H9 (cell line): ENCODE measurements at regions not wholly inside any gene's neighbourhood (a gene's known extent, or its start where the extent isn't known, plus 50 kb on each side); places are given as distances from the start of the nearest gene placed in this dataset.

Source experiments
- DNase-seq: peaks from one replicate; pipeline ENCODE4 v3.0.0-alpha.2; 2017
- H2AFZ ChIP-seq: one replicate; pipeline ENCODE4 v1.6.1; 2013; ENCODE audit warnings: mild to moderate bottlenecking, low read length, control low read depth, moderate library complexity
- H2AK5ac ChIP-seq: 2 replicates; pipeline ENCODE4 v1.6.1; 2013; ENCODE audit warnings: low read length, control low read depth, mixed read lengths; ENCODE audit not compliant: insufficient read length
- H2BK120ac ChIP-seq: one replicate; pipeline ENCODE4 v1.6.1; 2013; ENCODE audit warnings: low read depth, mild to moderate bottlenecking, low read length, control low read depth, inconsistent platforms; ENCODE audit not compliant: poor library complexity, severe bottlenecking
- H2BK12ac ChIP-seq: 2 replicates; pipeline ENCODE4 v1.6.1; 2013; ENCODE audit warnings: low read length, control low read depth, mixed read lengths, low read depth; ENCODE audit not compliant: insufficient read length
- H2BK15ac ChIP-seq: 2 replicates; pipeline ENCODE4 v1.6.1; 2013; ENCODE audit warnings: low read depth, low read length, control low read depth
- H2BK20ac ChIP-seq: one replicate; pipeline ENCODE4 v1.6.1; 2013; ENCODE audit warnings: low read depth, mild to moderate bottlenecking, low read length, control low read depth, inconsistent platforms; ENCODE audit not compliant: poor library complexity, severe bottlenecking
- H2BK5ac ChIP-seq: 2 replicates; pipeline ENCODE4 v1.6.1; 2013; ENCODE audit warnings: low read length, control low read depth, mixed read lengths; ENCODE audit not compliant: insufficient read length
- H3K14ac ChIP-seq: 2 replicates; pipeline ENCODE4 v1.6.1; 2013; ENCODE audit warnings: low read length, control low read depth; ENCODE audit not compliant: insufficient read depth
- H3K18ac ChIP-seq: 2 replicates; pipeline ENCODE4 v1.6.1; 2013; ENCODE audit warnings: low read depth, mild to moderate bottlenecking, mixed read lengths, low read length, control low read depth; ENCODE audit not compliant: insufficient read length
- H3K23ac ChIP-seq: 2 replicates; pipeline ENCODE4 v1.6.1; 2013; ENCODE audit warnings: low read length, control low read depth, mixed read lengths, low read depth; ENCODE audit not compliant: insufficient read length
- H3K23me2 ChIP-seq: 2 replicates; pipeline ENCODE4 v1.6.1; 2013; ENCODE audit warnings: low read depth, mild to moderate bottlenecking, mixed read lengths, low read length, control low read depth; ENCODE audit not compliant: insufficient read length, poor library complexity, severe bottlenecking
- H3K27ac ChIP-seq: 2 replicates; pipeline ENCODE4 v1.5.1; 2013; ENCODE audit warnings: low read length, control low read depth, mixed read lengths, low read depth; ENCODE audit not compliant: insufficient read length
- H3K27me3 ChIP-seq: 2 replicates; pipeline ENCODE4 v1.6.1; 2013; ENCODE audit warnings: low read length, control low read depth, inconsistent platforms; ENCODE audit not compliant: insufficient read depth
- H3K4ac ChIP-seq: 2 replicates; pipeline ENCODE4 v1.6.1; 2013; ENCODE audit warnings: low read depth, mild to moderate bottlenecking, control low read depth, inconsistent platforms, low read length, moderate library complexity
- H3K4me1 ChIP-seq: 2 replicates; pipeline ENCODE4 v1.6.1; 2013; ENCODE audit warnings: low read length, control low read depth, inconsistent platforms; ENCODE audit not compliant: insufficient read depth
- H3K4me2 ChIP-seq: 2 replicates; pipeline ENCODE4 v1.6.1; 2013; ENCODE audit warnings: low read length, control low read depth, mixed read lengths; ENCODE audit not compliant: insufficient read length, insufficient read depth
- H3K56ac ChIP-seq: 2 replicates; pipeline ENCODE4 v1.6.1; 2013; ENCODE audit warnings: low read depth, mild to moderate bottlenecking, mixed read lengths, low read length, control low read depth; ENCODE audit not compliant: insufficient read length
- H3K79me1 ChIP-seq: 2 replicates; pipeline ENCODE4 v1.6.1; 2013; ENCODE audit warnings: low read depth, mild to moderate bottlenecking, moderate library complexity, low read length, control low read depth, inconsistent platforms; ENCODE audit not compliant: insufficient read depth, poor library complexity, severe bottlenecking
- H3K79me2 ChIP-seq: 2 replicates; pipeline ENCODE4 v1.6.1; 2013; ENCODE audit warnings: low read length, control low read depth, inconsistent platforms; ENCODE audit not compliant: insufficient read depth
- H3K9ac ChIP-seq: 2 replicates; pipeline ENCODE4 v1.6.1; 2013; ENCODE audit warnings: low read length, control low read depth, mixed read lengths; ENCODE audit not compliant: insufficient read length; ENCODE audit errors: extremely low read depth
- H3K9me3 ChIP-seq: one replicate; pipeline ENCODE4 v1.6.1; 2013; ENCODE audit warnings: low read depth, low read length, inconsistent platforms; ENCODE audit not compliant: control insufficient read depth
- H3T11ph ChIP-seq: one replicate; pipeline ENCODE4 v1.6.1; 2013; ENCODE audit warnings: mild to moderate bottlenecking, low read length, control low read depth, inconsistent platforms
- H4K20me1 ChIP-seq: one replicate; pipeline ENCODE4 v1.6.1; 2013; ENCODE audit not compliant: control insufficient read depth, insufficient read length, insufficient read depth
- H4K5ac ChIP-seq: 2 replicates; pipeline ENCODE4 v1.6.1; 2013; ENCODE audit warnings: low read depth, mild to moderate bottlenecking, mixed read lengths, low read length, control low read depth; ENCODE audit not compliant: insufficient read length
- H4K8ac ChIP-seq: replicated peaks from 2 replicates; pipeline ENCODE4 v1.6.1; 2013; ENCODE audit warnings: low read length, control low read depth, mixed read lengths, low read depth; ENCODE audit not compliant: insufficient read length
- H4K91ac ChIP-seq: 2 replicates; pipeline ENCODE4 v1.6.1; 2013; ENCODE audit warnings: low read depth, mild to moderate bottlenecking, moderate library complexity, mixed read lengths, low read length, control low read depth; ENCODE audit not compliant: insufficient read length
- H3K27ac Mint-ChIP-seq, 3 experiments: 2 replicates in 2 of 3; 3 replicates in 1 of 3; pipeline ENCODE4 v1.8.0; 2020 to 2021; ENCODE audit warnings: mixed read lengths in 3 of 3, mild to moderate bottlenecking in 1 of 3, moderate library complexity in 1 of 3
- H3K27me3 Mint-ChIP-seq: 2 replicates; pipeline ENCODE4 v1.8.0; 2021; ENCODE audit warnings: low read depth, mild to moderate bottlenecking, moderate library complexity, mixed read lengths
- H3K36me3 Mint-ChIP-seq, 3 experiments: 2 replicates in 2 of 3; 3 replicates in 1 of 3; pipeline ENCODE4 v1.8.0; 2020 to 2021; ENCODE audit warnings: low read depth in 3 of 3, mixed read lengths in 3 of 3; ENCODE audit not compliant: insufficient read depth in 1 of 3
- H3K4me1 Mint-ChIP-seq, 2 experiments: 2 replicates each; pipeline ENCODE4 v1.8.0; 2020; ENCODE audit warnings: mixed read lengths in 2 of 2
- H3K4me3 Mint-ChIP-seq, 2 experiments: 2 replicates in 1 of 2; 3 replicates in 1 of 2; pipeline ENCODE4 v1.8.0; 2020 to 2021; ENCODE audit warnings: mild to moderate bottlenecking in 2 of 2, mixed read lengths in 2 of 2, moderate library complexity in 1 of 2
- H3K9me3 Mint-ChIP-seq, 2 experiments: 2 replicates in 1 of 2; 3 replicates in 1 of 2; pipeline ENCODE4 v1.8.0; 2020; ENCODE audit warnings: mild to moderate bottlenecking in 2 of 2, mixed read lengths in 2 of 2, moderate library complexity in 1 of 2
- WGBS: extraction: QIAGEN DNeasy Blood & Tissue Kit; methylation state at CpG from one replicate; pipeline ENCODE4 v1.1.7; 2013; ENCODE audit warnings: missing lambda C conversion rate, low lambda C conversion rate, mixed read lengths; ENCODE audit not compliant: insufficient read length; ENCODE audit errors: extremely low coverage; 5-methylcytosine and 5-hydroxymethylcytosine counted together
- TF ChIP-seq, protein P1 (sequence below): fragments of 200-600 bp; sonication (generic); conservative IDR thresholded peaks from 3 replicates; pipeline ENCODE4 v1.8.0; 2021; ENCODE audit warnings: antibody characterized with exemption, mild to moderate bottlenecking

DNA sequence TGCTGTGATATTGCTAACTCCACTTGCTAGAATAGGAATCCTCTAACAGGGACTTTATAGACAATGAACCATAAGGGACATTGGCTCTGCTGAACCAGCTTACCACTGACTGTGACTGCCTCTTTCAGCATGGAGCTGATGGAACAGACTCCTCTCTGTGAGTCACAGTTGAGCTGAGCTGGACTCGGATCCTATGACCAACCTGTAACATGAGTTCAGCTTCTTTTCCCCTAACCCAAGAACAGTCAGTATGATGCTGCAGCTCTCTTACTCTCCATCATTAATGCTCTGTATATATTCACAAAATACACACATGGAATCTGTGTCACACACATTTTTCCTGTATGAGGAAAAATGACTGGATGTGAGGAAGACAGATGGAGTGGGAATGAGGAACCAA is 177.9 kb upstream of the BET1 start:
- no peak overlapping the region for H3T11ph ChIP-seq
- no peaks in the 10 kb centered on the region for H3K79me2 ChIP-seq
- H2BK20ac ChIP-seq, result no peak overlapping the region
- WGBS, result no CpG with 5 or more reads among the region's 1 CpG
- no peak overlapping the region for H3K56ac ChIP-seq
- Mint-ChIP-seq H3K4me1 (peaks cover 0 to 7% of the 10 kb centered on the region in 2 experiments; a peak in 2 of 4 replicates), H3K36me3 (no peaks in the 10 kb centered on the region), H3K27me3 (no peaks in the 10 kb centered on the region), H3K9me3 (no peaks in the 10 kb centered on the region), H3K27ac (no peak overlapping the region), H3K4me3 (no peak overlapping the region)
- H4K91ac ChIP-seq, result no peak overlapping the region
- H3K23ac ChIP-seq, result no peak overlapping the region
- H3K18ac ChIP-seq, result no peak overlapping the region
- H2BK15ac ChIP-seq, result no peak overlapping the region
- no peak overlapping the region for H4K8ac ChIP-seq
- H2AK5ac ChIP-seq, result no peak overlapping the region
- no peaks in the 10 kb centered on the region for H3K79me1 ChIP-seq
- H2AFZ ChIP-seq, result no peak overlapping the region
- no peak overlapping the region for H3K14ac ChIP-seq
- H3K4ac ChIP-seq, result no peak overlapping the region
- no peaks in the 10 kb centered on the region for H3K4me1 ChIP-seq
- H2BK120ac ChIP-seq, result no peak overlapping the region
- no peak overlapping the region for H2BK12ac ChIP-seq
- no peaks in the 10 kb centered on the region for H3K27me3 ChIP-seq
- H3K4me2 ChIP-seq, result no peak overlapping the region
- no peak overlapping the region for H2BK5ac ChIP-seq
- DNase-seq, result no peak
- no peaks in the 10 kb centered on the region for H4K20me1 ChIP-seq
- H3K27ac ChIP-seq, result no peak overlapping the region
- no peak overlapping the region for H3K9ac ChIP-seq
- H3K23me2 ChIP-seq, result no peaks in the 10 kb centered on the region
- no peak overlapping the region for H4K5ac ChIP-seq
- H3K9me3 ChIP-seq, result peaks cover 7% of the 10 kb centered on the region
- TF ChIP-seq, protein P1, sequence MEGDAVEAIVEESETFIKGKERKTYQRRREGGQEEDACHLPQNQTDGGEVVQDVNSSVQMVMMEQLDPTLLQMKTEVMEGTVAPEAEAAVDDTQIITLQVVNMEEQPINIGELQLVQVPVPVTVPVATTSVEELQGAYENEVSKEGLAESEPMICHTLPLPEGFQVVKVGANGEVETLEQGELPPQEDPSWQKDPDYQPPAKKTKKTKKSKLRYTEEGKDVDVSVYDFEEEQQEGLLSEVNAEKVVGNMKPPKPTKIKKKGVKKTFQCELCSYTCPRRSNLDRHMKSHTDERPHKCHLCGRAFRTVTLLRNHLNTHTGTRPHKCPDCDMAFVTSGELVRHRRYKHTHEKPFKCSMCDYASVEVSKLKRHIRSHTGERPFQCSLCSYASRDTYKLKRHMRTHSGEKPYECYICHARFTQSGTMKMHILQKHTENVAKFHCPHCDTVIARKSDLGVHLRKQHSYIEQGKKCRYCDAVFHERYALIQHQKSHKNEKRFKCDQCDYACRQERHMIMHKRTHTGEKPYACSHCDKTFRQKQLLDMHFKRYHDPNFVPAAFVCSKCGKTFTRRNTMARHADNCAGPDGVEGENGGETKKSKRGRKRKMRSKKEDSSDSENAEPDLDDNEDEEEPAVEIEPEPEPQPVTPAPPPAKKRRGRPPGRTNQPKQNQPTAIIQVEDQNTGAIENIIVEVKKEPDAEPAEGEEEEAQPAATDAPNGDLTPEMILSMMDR, result no peak
